Upper lobe of left lung (tissue), 6 donors: ENCODE measurements at regions not wholly inside any gene's neighbourhood (a gene's known extent, or its start where the extent isn't known, plus 50 kb on each side); places are given as distances from the start of the nearest gene placed in this dataset.
A peak's percentile ranks its signal among the peaks of the same experiment; 100 is the strongest.

Experiments used
- ATAC-seq, 2 donors: fragments of 200-7000 bp; cut with Tn5 transposase; one replicate each; pipeline ENCODE4 v1.9.1; 2022; ENCODE audit warnings: mild to moderate bottlenecking in 2 of 2, moderate library complexity in 2 of 2; ENCODE audit not compliant: low FRiP score in 2 of 2
- DNase-seq, 2 donors: peaks; one replicate each; pipeline ENCODE4 v3.0.0-alpha.2; 2019 to 2020
- H3K27ac ChIP-seq, 4 donors: fragments of 200-600 bp; sonication (generic); one replicate each; pipeline ENCODE4 v1.5.1; 2016 to 2019
- H3K27me3 ChIP-seq, 4 donors: fragments of 200-600 bp; sonication (generic); one replicate each; pipeline ENCODE4 v1.5.1; 2017 to 2019
- H3K36me3 ChIP-seq, 4 donors: fragments of 200-600 bp; sonication (generic); one replicate each; pipeline ENCODE4 v1.5.1; 2016 to 2019
- H3K4me1 ChIP-seq, 4 donors: fragments of 200-600 bp; sonication (generic); one replicate each; pipeline ENCODE4 v1.5.1; 2018 to 2019
- H3K4me3 ChIP-seq, 4 donors: fragments of 200-600 bp; sonication (generic); one replicate each; pipeline ENCODE4 v1.5.1; 2017 to 2019; ENCODE audit warnings: mild to moderate bottlenecking in 2 of 4, moderate library complexity in 1 of 4
- H3K9me3 ChIP-seq, 4 donors: fragments of 200-600 bp; sonication (generic); one replicate each; pipeline ENCODE4 v1.5.1; 2018 to 2019
- EP300 ChIP-seq, 4 donors: sonication (generic); formaldehyde crosslinking; IDR thresholded peaks; one replicate each; pipeline ENCODE4 v1.5.1; 2017; ENCODE audit warnings: antibody characterized with exemption in 4 of 4, control low read depth in 2 of 4
- POLR2A ChIP-seq, 4 donors: fragments of 450-650 bp; IDR thresholded peaks; one replicate each; pipeline ENCODE4 v1.5.1; 2016 to 2017; ENCODE audit warnings: antibody characterized with exemption in 4 of 4, mild to moderate bottlenecking in 2 of 4
- POLR2AphosphoS5 ChIP-seq, 2 donors: sonication (generic); formaldehyde crosslinking; IDR thresholded peaks; one replicate each; pipeline ENCODE4 v1.5.1; 2017; ENCODE audit warnings: antibody characterized with exemption in 2 of 2
- WGBS, 2 donors: methylation state at CpG; one replicate each; pipeline ENCODE4 v1.1.5; 2017 to 2018; 5-methylcytosine and 5-hydroxymethylcytosine counted together
- TF ChIP-seq, protein P1 (sequence below), 6 experiments: fragments of 450-650 bp in 4 of 6; fragments of 200-600 bp in 2 of 6; sonication (generic) in 2 of 6; IDR thresholded peaks; one replicate each; pipeline ENCODE4 v1.5.1; 2016 to 2019; ENCODE audit warnings: antibody characterized with exemption in 6 of 6
- donor health status: DM: no; HTN: no; CAD: no; lungs with moderate emphysema.
- donor health status: DM: no; HTN: yes; CAD: no; lungs with severe emphysema.

DNA sequence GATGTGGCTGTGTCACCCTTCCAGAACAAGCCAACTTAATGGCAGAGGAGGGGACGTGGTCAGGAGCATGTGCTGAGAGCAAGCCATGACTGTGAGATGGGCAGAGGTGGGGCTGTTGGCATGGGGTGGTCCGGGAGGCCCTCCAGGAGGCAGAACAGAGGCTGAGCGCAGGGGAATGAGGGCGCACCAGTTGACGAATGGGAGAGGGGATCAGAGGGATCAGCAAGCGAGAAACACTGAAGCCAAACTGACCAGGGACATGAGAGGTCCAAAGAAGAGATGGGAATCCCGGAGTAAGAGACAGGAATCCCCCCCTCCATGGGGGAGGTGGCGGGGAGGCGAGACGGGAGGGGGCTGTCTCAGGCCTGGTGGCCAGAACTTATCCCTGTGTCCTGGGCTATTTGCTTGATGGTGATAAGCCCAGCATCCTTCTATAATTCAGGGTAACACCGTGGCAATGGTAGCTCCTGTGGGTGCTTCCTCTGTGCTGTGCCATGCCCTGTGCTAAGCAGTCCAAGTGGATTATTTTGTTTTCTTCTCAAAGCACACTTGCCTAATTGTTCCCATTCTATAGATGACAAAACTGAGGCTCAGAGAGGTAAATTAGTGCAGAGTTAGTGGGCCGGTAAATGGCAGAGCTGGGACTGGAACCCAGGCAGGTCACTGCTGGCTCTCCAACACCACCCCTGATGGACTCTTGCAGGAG is 83.4 kb upstream of the SHISAL1 start:
- H3K9me3 ChIP-seq = no peaks in the 10 kb centered on the region
- no peak overlapping the region for H3K4me3 ChIP-seq
- DNase-seq = peak in 1 of 2 donors; percentile 31
- no peaks in the 10 kb centered on the region for H3K4me1 ChIP-seq
- no peak overlapping the region for H3K27ac ChIP-seq
- H3K27me3 ChIP-seq = no peaks in the 10 kb centered on the region
- ATAC-seq = no peak
- H3K36me3 ChIP-seq = no peaks in the 10 kb centered on the region
- TF ChIP-seq POLR2AphosphoS5 (IDR thresholded peaks at IDR 0.05) = no peak
- TF ChIP-seq, protein P1, sequence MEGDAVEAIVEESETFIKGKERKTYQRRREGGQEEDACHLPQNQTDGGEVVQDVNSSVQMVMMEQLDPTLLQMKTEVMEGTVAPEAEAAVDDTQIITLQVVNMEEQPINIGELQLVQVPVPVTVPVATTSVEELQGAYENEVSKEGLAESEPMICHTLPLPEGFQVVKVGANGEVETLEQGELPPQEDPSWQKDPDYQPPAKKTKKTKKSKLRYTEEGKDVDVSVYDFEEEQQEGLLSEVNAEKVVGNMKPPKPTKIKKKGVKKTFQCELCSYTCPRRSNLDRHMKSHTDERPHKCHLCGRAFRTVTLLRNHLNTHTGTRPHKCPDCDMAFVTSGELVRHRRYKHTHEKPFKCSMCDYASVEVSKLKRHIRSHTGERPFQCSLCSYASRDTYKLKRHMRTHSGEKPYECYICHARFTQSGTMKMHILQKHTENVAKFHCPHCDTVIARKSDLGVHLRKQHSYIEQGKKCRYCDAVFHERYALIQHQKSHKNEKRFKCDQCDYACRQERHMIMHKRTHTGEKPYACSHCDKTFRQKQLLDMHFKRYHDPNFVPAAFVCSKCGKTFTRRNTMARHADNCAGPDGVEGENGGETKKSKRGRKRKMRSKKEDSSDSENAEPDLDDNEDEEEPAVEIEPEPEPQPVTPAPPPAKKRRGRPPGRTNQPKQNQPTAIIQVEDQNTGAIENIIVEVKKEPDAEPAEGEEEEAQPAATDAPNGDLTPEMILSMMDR (IDR thresholded peaks at IDR 0.05) = no peak
- TF ChIP-seq EP300 (IDR thresholded peaks at IDR 0.05) = no peak
- TF ChIP-seq POLR2A (IDR thresholded peaks at IDR 0.05) = no peak
- 83 to 88% methylated on average over 12 of the region's 12 CpGs for WGBS, 2 donors

DNA sequence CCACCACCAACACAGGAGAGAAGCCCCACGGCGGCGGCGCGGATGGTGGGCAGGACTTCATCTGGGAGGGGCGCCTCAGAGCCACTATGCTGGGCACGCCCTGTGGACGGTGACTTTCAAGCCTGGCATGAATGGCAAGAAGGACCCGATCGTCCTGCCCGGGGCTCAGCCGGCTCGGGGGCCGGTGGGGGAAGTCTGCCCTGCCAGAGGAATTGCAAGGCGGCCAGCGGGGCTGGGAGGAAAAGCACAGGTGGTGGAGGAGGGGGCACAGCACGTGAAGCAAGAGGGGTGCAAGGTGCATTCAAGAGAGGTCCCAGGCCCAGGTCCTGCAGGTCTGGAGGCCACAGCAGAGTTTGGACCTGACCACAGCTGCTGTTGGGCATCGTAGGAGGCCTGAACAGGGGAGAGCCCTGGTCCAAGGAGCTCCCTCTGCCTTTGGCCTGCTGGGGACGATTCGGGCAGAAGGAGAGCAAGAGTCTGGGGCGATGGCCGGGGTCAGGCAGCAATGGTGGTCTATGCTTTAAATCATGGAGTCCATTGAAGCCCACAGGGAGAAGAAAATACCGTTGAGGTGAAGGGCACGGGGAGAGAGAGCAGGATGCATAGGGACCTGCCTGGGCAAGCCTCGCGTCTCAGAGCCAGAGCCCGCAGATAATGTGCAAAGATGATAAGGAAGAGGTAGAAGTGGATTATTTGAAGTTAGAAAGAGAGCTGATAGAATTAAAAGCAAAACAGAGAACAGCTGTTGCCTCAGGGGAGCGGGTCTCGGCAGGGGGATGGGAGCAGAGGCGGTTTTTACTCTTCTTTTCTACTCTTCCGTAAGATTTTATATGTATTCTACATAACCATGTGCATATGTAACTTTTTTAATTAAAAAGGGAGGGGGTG is 82.6 kb upstream of the SHISAL1 start:
- TF ChIP-seq POLR2AphosphoS5 (IDR thresholded peaks at IDR 0.05) (no peak), EP300 (IDR thresholded peaks at IDR 0.05) (no peak), POLR2A (IDR thresholded peaks at IDR 0.05) (no peak)
- TF ChIP-seq, protein P1 (IDR thresholded peaks at IDR 0.05) = no peak
- Histone ChIP-seq H3K27ac (no peak overlapping the region), H3K4me3 (no peak overlapping the region), H3K27me3 (no peaks in the 10 kb centered on the region), H3K9me3 (no peaks in the 10 kb centered on the region), H3K36me3 (no peaks in the 10 kb centered on the region), H3K4me1 (no peaks in the 10 kb centered on the region)
- WGBS, 2 donors = 93% methylated on average over 29 to 31 of the region's 31 CpGs
- ATAC-seq = no peak
- peak; percentile 15 to 73 for DNase-seq

DNA sequence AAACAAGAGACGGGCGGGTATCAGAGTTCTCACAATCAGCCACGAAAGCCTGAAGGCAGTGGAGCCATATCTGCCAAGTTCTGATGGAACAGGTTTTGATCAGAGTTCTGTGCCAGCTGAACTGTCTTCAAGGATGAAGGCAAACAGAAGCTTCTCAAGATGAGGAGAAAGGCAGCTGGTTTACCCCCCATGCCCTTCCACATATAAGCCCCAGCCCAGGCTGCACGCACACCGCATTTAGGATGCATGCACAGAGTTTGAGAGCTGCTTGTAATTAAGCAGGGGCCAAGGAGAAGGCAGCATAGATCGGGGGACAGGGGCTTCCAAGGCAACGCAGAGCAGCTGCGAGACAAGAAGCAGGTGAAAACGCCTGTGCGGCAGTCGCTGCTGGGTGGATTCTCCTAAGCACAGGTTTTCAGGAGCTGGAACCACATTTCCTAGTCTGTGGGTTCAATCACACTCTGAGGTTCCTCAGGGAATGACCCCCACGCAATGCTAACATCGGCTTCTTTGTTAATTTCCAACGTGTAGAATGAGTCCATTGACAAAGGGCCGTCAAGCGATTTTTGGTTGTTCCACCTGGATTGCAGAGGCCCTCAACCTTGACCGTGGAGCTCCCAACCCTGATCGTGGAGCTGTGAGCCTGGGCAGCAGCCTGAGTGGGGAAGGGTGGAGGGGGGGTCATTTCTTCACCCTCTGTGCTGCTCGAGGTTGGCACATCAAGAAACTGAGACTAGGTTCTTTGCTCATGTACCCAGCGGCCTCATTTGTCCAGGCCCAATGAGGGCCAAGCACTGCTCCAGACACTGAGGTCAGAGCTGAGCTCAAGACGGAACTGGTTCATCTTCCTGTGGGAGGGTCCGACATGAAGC is 81.7 kb upstream of the SHISAL1 start:
- Histone ChIP-seq H3K27ac (no peak overlapping the region), H3K4me3 (no peak overlapping the region), H3K4me1 (no peaks in the 10 kb centered on the region), H3K27me3 (no peaks in the 10 kb centered on the region), H3K9me3 (no peaks in the 10 kb centered on the region), H3K36me3 (no peaks in the 10 kb centered on the region)
- 88 to 89% methylated on average over 22 of the region's 22 CpGs for WGBS, 2 donors
- no peak for ATAC-seq
- TF ChIP-seq, protein P1 (IDR thresholded peaks at IDR 0.05) = no peak
- TF ChIP-seq EP300 (IDR thresholded peaks at IDR 0.05) = no peak
- TF ChIP-seq POLR2A (IDR thresholded peaks at IDR 0.05) = no peak
- no peak for TF ChIP-seq POLR2AphosphoS5 (IDR thresholded peaks at IDR 0.05)
- DNase-seq = peak in 1 of 2 donors; percentile 8

DNA sequence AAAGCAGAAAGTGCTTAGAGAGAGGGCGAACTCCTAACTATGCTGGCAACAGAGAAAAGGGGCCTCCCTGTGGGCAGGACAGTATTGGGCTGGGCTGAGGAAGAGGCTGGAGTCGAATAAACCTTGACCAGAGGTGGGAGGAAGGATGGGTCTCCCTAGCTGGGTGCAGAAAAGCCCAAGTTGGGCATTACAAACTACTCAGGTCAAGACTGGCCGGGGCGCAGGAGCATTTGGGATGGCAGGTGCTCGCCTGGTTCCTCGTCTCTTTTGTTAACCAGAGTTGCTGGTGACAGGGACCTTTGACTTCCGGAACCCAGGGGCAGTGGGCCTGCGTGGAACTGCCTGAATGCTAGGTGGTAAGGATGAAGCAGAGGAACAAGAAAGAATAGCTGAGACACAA is 80.3 kb upstream of the SHISAL1 start:
- 69 to 80% methylated on average over 8 of the region's 8 CpGs for WGBS, 2 donors
- H3K9me3 ChIP-seq = no peaks in the 10 kb centered on the region
- peak in 1 of 2 donors; percentile 10 for DNase-seq
- no peak for TF ChIP-seq EP300 (IDR thresholded peaks at IDR 0.05)
- TF ChIP-seq POLR2AphosphoS5 (IDR thresholded peaks at IDR 0.05) = no peak
- no peak for TF ChIP-seq POLR2A (IDR thresholded peaks at IDR 0.05)
- TF ChIP-seq, protein P1 (IDR thresholded peaks at IDR 0.05) = no peak
- no peaks in the 10 kb centered on the region for H3K4me1 ChIP-seq
- no peaks in the 10 kb centered on the region for H3K36me3 ChIP-seq
- H3K4me3 ChIP-seq = no peak overlapping the region
- no peaks in the 10 kb centered on the region for H3K27me3 ChIP-seq
- no peak overlapping the region for H3K27ac ChIP-seq
- no peak for ATAC-seq
